GM19025 (cell line): ENCODE measurements at regions not wholly inside any gene's neighbourhood (a gene's known extent, or its start where the extent isn't known, plus 50 kb on each side); places are given as distances from the start of the nearest gene placed in this dataset.
"Not testable (repeated sequence)": the region's sequence is repeated elsewhere in the genome, so short reads cannot be mapped to it uniquely, and the experiment has no call there.

ENCODE experiments used
- ATAC-seq: cut with Tn5 transposase; IDR thresholded peaks from one replicate; pipeline ENCODE4 v1.9.1; 2021; ENCODE audit warnings: mild to moderate bottlenecking, low read depth, moderate library complexity; ENCODE audit not compliant: unreplicated experiment

- ATAC-seq: not testable (repeated sequence)
Measured at GRCh38 chrY:17827155-17827554, 52.9 kb downstream of the CDY2B start.

DNA sequence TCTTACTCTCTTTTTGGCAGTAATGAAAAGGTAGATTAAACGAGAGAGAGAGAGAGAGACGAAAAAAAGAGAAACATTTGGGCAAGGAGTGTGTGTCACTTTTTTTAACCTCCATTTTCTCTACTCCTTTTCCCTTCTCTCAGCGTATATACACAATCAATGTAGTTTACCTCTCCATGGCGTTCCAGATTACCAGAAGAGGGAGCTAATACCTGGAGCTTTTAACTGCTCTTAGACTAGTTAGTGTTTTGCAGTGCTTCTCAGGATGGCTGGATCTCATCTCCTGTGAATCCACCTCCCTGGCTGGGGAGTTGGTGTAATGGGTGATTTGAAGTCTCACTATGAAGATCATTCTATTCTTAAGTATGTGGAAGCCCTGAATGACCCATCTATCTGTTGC lies 60.3 kb downstream of the CDY2B start:
- ATAC-seq: not testable (repeated sequence)

- ATAC-seq: not testable (repeated sequence)
Measured at GRCh38 chrY:17819025-17819646, 60.9 kb downstream of the CDY2B start.

- not testable (repeated sequence) for ATAC-seq
Measured at GRCh38 chrY:17817076-17818068, 62.6 kb downstream of the CDY2B start.

DNA sequence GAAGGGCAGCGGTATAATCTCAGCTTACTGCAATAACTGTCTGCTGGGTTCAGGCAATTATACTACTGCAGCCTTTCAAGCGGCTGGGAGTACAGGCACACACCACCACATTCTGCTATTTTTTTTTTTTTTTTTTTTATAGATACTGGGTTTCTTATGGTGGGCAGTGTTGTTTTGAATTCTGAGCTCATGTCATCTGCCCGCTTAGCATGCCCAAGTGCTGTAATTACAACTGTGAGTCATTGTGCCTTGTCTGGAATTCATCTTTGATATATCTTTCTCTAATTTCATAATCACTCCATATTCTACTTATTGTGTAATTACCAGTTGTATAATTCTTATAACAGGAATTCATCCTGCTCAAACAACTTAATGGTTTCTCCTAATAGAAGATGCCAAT lies 67.4 kb downstream of the CDY2B start:
- ATAC-seq: not testable (repeated sequence)

- ATAC-seq: not testable (repeated sequence)
Measured at GRCh38 chrY:17799915-17800314, 80.1 kb downstream of the CDY2B start.

DNA sequence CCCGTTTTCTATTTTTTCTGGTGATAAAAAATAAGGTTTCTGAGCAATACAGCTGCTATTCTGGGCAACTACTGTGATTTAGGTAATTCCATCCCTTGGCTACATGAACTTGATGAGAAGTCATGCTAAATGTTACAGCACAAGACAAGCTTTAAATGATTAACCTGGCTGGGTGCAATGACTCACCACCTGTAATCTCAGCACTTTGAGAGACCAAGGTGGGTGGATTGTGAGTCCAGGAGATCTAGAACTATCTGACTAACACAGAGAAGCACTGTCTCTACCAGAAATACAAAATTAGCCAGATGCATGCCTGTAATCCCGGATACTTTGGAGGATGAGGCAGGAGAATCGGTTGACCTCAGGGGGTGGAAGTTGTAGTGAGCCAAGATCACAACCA lies 92.8 kb downstream of the CDY2B start:
- ATAC-seq: not testable (repeated sequence)

GRCh38 chrY:17766000-17766699 lies 113.9 kb downstream of the CDY2B start:
- ATAC-seq: not testable (repeated sequence)

GRCh38 chrY:17759213-17759612 lies 120.8 kb downstream of the CDY2B start:
- not testable (repeated sequence) for ATAC-seq

DNA sequence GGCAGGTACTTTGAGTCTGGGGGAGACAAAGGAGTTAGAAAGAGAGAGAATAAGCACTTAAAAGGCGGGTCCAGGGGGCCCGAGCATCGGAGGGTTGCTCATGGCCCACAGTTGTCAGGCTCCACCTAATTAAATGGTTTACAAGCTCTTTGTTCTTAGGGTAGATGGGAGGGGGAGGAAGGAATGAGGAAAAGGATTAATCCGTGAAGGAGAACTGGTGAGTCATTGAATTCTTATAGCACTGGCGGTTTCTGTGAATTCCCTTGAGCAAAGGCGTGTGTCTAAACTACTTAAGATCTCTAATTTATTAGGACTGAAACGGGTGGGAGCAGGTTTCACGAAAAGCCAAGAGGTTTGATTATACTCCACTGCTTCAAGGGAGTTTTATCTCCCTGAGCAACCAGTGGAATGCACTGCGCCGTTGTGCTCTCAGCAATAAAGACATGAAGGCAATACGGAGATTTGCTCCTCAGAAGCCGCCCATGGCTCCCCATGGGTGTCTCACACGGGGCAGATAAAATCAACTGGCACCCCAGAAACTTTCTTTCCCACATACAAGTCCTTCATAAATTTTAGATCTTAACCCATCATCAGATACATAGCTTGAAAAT lies 127.0 kb downstream of the CDY2B start:
- ATAC-seq: not testable (repeated sequence)

GRCh38 chrY:17739852-17740251 lies 140.2 kb downstream of the CDY2B start:
- ATAC-seq: not testable (repeated sequence)

DNA sequence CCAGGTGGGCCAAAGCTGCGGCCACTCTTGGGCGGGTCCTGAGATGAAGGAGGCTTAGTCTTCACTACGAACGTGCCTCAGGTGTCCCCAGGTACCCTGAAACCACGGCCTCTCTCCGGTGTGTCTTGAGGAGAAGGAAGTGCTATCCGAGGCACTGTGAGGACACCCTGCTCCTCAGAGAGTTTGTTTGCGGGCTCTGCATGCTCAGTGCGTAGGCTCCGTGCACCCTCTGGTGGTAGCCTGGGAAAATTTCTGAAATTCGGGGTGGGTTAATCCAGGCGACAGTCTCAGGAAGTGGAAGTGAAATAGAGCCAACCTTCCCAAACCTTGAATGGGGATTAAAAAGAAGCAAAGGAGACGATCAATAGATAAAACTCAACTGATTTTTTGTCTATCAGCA lies 150.5 kb downstream of the CDY2B start:
- not testable (repeated sequence) for ATAC-seq

DNA sequence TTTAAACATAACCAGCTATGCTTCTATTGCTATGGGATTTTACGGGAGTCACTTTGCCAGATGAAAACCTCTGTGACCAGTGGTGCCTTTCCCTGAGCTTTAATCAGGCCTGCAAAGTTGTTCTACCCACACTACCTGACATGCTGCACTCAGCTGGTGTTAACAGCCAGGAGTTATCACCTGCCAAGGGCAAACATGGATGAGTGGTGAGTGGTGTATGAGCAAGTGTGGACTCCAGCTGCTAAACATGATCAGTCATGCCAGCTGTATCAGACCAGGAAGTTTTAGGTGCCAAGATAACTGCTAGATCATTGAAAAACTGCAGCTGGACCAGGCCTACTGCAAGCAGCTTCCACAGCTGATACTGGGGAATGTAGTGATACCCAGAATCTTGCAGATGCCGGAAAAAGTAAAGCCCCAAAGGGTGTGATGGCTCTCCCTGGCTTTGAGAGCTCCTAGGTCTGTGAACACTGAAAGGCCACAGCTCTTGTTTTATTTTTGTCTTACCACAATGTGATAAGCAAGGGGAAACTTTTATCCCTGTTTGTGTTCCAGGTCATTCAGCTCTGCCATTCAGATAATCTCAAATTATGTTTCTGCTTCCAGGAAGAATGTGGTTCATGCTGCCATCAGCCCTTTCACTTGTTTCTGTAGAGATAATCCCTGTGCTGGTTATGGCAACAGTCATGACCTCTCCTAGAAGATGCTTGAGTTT lies 163.5 kb downstream of the CDY2B start:
- ATAC-seq: not testable (repeated sequence)

- ATAC-seq: not testable (repeated sequence)
Measured at GRCh38 chrY:17668037-17668436, 212.0 kb downstream of the CDY2B start.

DNA sequence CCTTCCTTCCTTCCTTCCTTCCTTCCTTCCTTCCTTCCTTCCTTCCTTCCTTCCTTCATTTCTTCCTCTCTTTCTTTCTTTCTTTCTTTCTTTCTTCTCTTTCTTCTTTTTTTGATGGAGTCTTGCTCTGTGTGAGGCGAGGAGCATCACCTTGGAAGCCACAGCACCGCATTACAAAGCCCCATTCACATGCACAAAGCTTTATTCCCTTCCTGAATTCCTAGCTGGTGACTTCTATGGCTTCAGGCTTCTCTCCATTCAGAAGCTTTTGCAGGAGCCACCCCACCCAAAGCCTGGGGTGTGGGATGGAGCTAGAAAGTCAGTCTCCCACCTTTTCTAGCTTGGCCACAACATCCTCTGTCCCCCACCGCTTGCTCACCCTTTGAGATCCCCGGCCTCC lies 237.0 kb downstream of the CDY2B start:
- not testable (repeated sequence) for ATAC-seq

- not testable (repeated sequence) for ATAC-seq
Measured at GRCh38 chrY:17634484-17634883, 245.5 kb downstream of the CDY2B start.

DNA sequence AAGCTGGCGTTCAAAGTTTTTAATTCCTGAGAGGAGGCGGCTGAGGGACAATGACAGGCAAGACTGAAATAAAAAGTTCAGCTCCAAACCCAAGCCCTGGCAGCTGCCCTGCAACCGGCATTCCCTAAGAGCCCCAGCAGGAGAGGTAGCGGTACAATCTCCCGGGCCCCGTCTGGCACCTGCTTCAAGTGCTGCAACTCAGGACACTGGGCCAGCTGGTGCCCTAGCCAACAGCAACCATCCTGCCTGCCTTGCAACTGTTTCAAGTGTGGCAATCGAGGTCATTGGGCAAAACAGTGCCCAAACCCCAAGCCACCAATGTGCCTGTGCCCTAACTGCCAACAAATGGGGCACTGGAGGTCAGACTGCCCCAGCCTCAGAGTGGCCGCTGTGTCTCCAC lies 268.8 kb downstream of the CDY2B start:
- ATAC-seq: not testable (repeated sequence)

GRCh38 chrY:17610649-17611048 lies 269.4 kb downstream of the CDY2B start:
- not testable (repeated sequence) for ATAC-seq

DNA sequence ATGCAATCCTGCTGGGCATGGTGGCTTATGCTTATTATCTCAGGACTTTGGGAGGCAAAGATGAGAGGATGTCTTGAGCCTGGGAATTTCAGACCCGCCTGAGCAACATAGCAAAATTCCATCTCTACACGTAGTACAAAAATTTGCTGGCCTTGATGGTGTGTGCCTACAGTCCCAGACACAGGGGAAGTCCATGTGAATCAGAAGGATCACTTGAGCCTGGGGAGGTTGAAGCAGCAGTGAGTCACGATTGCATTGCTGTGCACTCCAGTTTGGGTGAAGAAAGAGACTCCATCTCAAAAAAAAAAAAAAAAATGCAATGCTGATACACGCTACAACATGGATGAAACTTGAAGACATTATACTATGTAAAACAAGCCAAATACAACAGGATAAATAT lies 272.9 kb downstream of the CDY2B start:
- not testable (repeated sequence) for ATAC-seq

DNA sequence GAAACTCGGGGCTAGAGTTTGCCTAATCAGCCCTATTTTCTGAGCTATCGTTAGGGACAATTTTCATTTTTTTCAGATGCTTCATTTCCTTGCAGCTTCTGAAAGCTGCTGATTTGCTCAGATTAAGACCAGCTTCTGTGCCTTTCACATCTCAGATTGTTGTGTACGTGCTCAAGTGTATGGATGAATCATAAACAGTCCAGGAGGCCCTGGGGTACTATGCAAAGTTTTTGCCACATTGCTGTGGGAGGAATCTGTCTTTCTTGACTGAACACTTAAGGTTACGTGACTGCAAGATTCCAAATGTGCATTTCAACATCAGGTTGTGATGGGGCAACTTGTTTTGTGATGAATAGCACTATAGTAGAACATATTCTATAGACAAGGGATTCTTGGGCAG lies 280.8 kb downstream of the CDY2B start:
- not testable (repeated sequence) for ATAC-seq
